Right lobe of liver (tissue), 6 donors: ENCODE measurements at regions not wholly inside any gene's neighbourhood (a gene's known extent, or its start where the extent isn't known, plus 50 kb on each side); places are given as distances from the start of the nearest gene placed in this dataset.
"Not testable (repeated sequence)": the region's sequence is repeated elsewhere in the genome, so short reads cannot be mapped to it uniquely, and the experiment has no call there.

Experiments
- ATAC-seq, 4 donors: fragments of 200-7000 bp; cut with Tn5 transposase; one replicate each; pipeline ENCODE4 v1.9.1; 2020; ENCODE audit warnings: mild to moderate bottlenecking in 4 of 4, moderate library complexity in 4 of 4
- DNase-seq, 3 donors: peaks; one replicate each; pipeline ENCODE4 v3.0.0-alpha.2; 2020
- H3K27ac ChIP-seq, 3 donors: fragments of 200-600 bp; one replicate each; pipeline ENCODE4 v1.8.0; 2022
- H3K27me3 ChIP-seq, 2 donors: fragments of 200-600 bp; one replicate each; pipeline ENCODE4 v1.8.0; 2022
- H3K36me3 ChIP-seq, 4 donors: fragments of 200-600 bp; sonication (generic) in 1 of 4; one replicate each; pipeline versions ENCODE4 v1.5.1 to v1.8.0; 2017 to 2022; ENCODE audit warnings: control low read depth in 1 of 4
- H3K4me1 ChIP-seq, 4 donors: fragments of 200-600 bp; sonication (generic) in 1 of 4; one replicate each; pipeline versions ENCODE4 v1.5.1 to v1.8.0; 2017 to 2022; ENCODE audit warnings: control low read depth in 1 of 4
- H3K4me3 ChIP-seq, 3 donors: fragments of 200-600 bp; one replicate each; pipeline ENCODE4 v1.8.0; 2022
- H3K9me3 ChIP-seq, 4 donors: fragments of 200-600 bp; sonication (generic) in 1 of 4; one replicate each; pipeline versions ENCODE4 v1.5.1 to v1.8.0; 2017 to 2022; ENCODE audit warnings: control low read depth in 1 of 4
- CTCF ChIP-seq, 4 donors: fragments of 200-600 bp in 3 of 4; fragments of 450-650 bp in 1 of 4; IDR thresholded peaks; one replicate each; pipeline versions ENCODE4 v1.5.1 to v1.8.0; 2016 to 2022; ENCODE audit warnings: antibody characterized with exemption in 4 of 4, mild to moderate bottlenecking in 2 of 4
- POLR2A ChIP-seq: fragments of 450-650 bp; IDR thresholded peaks from one replicate; pipeline ENCODE4 v1.6.1; 2017; ENCODE audit warnings: antibody characterized with exemption, mild to moderate bottlenecking
- WGBS: methylation state at CpG from one replicate; pipeline ENCODE4 v1.1.6; 2018; ENCODE audit warnings: low coverage, low lambda C conversion rate; ENCODE audit not compliant: insufficient coverage; ENCODE audit errors: missing lambda C conversion rate; 5-methylcytosine and 5-hydroxymethylcytosine counted together
- intact Hi-C, 2 donors: fragments of 100-400 bp; cut with DNase I; formaldehyde crosslinking; loops; one replicate each; pipeline versions ENCODE4 v1.11.2 to v1.14.1; 2022
- donor health status: DM: no; HTN: yes; CAD: no.
- donor health status: DM: no; HTN: no; CAD: no.
- donor health status: DM: no; HTN: no; CAD: no.
- donor health status: DM: no; HTN: yes; CAD: no.
- donor health status: DM: no; HTN: yes; CAD: no.

GRCh38 chr5:86305050-86305449 lies 312.7 kb upstream of the COX7C start:
- H3K27me3 ChIP-seq, DNase-seq, H3K36me3 ChIP-seq, H3K9me3 ChIP-seq, H3K27ac ChIP-seq, intact Hi-C loops, H3K4me1 ChIP-seq, H3K4me3 ChIP-seq: not testable (repeated sequence)
- TF ChIP-seq CTCF (IDR thresholded peaks at IDR 0.05), result peak; percentile 4 to 45 (median 34)
- ATAC-seq, result peak; percentile 48 to 68 (median 60)
- 4% methylated on average over 2 of the region's 2 CpGs for whole genome bisulfite sequencing

- ATAC-seq (no peak), DNase-seq (no peak)
- no peak overlapping the region for H3K4me3 ChIP-seq
- H3K27ac ChIP-seq, result no peak overlapping the region
- no peaks in the 10 kb centered on the region for H3K9me3 ChIP-seq
- intact Hi-C loops, result no loop called here
- TF ChIP-seq POLR2A, result no peak
- no peak for TF ChIP-seq CTCF (IDR thresholded peaks at IDR 0.05)
- H3K36me3 ChIP-seq, result no peaks in the 10 kb centered on the region
- no peaks in the 10 kb centered on the region for H3K4me1 ChIP-seq
- H3K27me3 ChIP-seq, result no peaks in the 10 kb centered on the region
Measured at GRCh38 chr5:86314951-86315350, 302.8 kb upstream of the COX7C start.

- H3K9me3 ChIP-seq, result no peaks in the 10 kb centered on the region
- no peaks in the 10 kb centered on the region for H3K4me1 ChIP-seq
- no peaks in the 10 kb centered on the region for H3K27me3 ChIP-seq
- H3K27ac ChIP-seq, result no peak overlapping the region
- intact Hi-C loops, result no loop called here
- H3K36me3 ChIP-seq, result no peaks in the 10 kb centered on the region
- TF ChIP-seq CTCF (IDR thresholded peaks at IDR 0.05), result no peak
- H3K4me3 ChIP-seq, result no peak overlapping the region
- DNase-seq, result no peak
- no peak for ATAC-seq
Measured at GRCh38 chr5:86320266-86320665, 297.5 kb upstream of the COX7C start.

- H3K27ac ChIP-seq, result no peak overlapping the region
- no peak for ATAC-seq
- H3K4me1 ChIP-seq, result no peaks in the 10 kb centered on the region
- DNase-seq, result no peak
- WGBS, result 25% methylated on average over 1 of the region's 1 CpG
- no peaks in the 10 kb centered on the region for H3K9me3 ChIP-seq
- H3K4me3 ChIP-seq, result no peak overlapping the region
- no peaks in the 10 kb centered on the region for H3K27me3 ChIP-seq
- TF ChIP-seq POLR2A (no peak), CTCF (IDR thresholded peaks at IDR 0.05) (no peak)
- no peaks in the 10 kb centered on the region for H3K36me3 ChIP-seq
- intact Hi-C loops, result no loop called here
Measured at GRCh38 chr5:86329318-86329717, 288.4 kb upstream of the COX7C start.

GRCh38 chr5:86330736-86331135 lies 287.0 kb upstream of the COX7C start:
- no peaks in the 10 kb centered on the region for H3K9me3 ChIP-seq
- H3K27ac ChIP-seq, result no peak overlapping the region
- H3K4me3 ChIP-seq, result no peak overlapping the region
- no peak for ATAC-seq
- no peak for TF ChIP-seq CTCF (IDR thresholded peaks at IDR 0.05)
- TF ChIP-seq POLR2A, result no peak
- 40% methylated on average over 2 of the region's 2 CpGs for WGBS
- intact Hi-C loops, result no loop called here
- no peaks in the 10 kb centered on the region for H3K27me3 ChIP-seq
- H3K36me3 ChIP-seq, result no peaks in the 10 kb centered on the region
- H3K4me1 ChIP-seq, result no peaks in the 10 kb centered on the region
- no peak for DNase-seq
